ENCODE measurements at regions not wholly inside any gene's neighbourhood (a gene's known extent, or its start where the extent isn't known, plus 50 kb on each side); places are given as distances from the start of the nearest gene placed in this dataset.

DNA sequence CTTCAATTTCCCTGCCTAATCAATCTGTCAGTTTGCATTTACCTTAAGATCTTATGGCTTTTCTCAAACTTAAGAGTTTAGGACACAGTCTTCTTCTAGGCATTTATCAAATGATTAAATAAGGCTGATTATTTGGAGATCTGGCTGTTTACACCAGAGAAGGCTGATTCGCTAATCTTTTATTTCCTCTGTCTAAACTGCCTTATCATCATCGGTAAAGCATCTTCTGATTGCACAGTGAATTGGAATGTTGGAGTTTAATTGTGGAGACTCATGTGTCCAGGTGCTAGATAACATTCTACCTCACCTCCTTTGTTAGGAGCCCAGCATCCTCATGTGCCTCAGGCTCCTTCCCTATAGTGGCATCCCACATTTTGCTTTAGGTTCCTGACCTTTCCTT is 100.3 kb upstream of the DDIT4L start:
- Mint-ChIP-seq H3K9me3 (no peaks in the 10 kb centered on the region), H3K4me1 (no peaks in the 10 kb centered on the region), H3K27me3 (no peaks in the 10 kb centered on the region), H3K27ac (no peak overlapping the region), H3K36me3 (no peaks in the 10 kb centered on the region), H3K4me3 (no peak overlapping the region)
- DNase-seq = no peak
- no peak for ATAC-seq (replicated peaks)

DNA sequence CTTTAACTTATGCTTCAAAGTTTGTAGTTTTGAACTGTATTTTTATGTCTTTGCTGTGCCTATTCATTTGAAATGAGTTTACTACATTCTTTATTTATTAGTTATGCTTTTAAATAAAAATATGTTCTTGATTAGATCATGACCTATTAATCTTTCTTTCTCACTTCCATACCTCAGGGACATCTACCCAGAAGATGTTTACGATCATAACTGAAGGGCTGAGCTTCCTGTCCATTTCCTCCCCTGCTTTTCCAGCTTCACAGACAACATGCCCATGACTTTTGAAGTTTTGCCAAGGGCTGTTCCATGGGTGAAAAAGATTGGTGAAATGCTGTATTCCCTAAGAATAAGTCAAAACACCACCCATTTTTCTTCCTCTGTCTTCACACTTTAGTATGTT is 99.7 kb upstream of the DDIT4L start:
- Mint-ChIP-seq H3K4me3 (no peak overlapping the region), H3K27ac (no peak overlapping the region), H3K4me1 (no peaks in the 10 kb centered on the region), H3K9me3 (no peaks in the 10 kb centered on the region), H3K27me3 (no peaks in the 10 kb centered on the region), H3K36me3 (no peaks in the 10 kb centered on the region)
- ATAC-seq (replicated peaks) (no peak), DNase-seq (no peak)

DNA sequence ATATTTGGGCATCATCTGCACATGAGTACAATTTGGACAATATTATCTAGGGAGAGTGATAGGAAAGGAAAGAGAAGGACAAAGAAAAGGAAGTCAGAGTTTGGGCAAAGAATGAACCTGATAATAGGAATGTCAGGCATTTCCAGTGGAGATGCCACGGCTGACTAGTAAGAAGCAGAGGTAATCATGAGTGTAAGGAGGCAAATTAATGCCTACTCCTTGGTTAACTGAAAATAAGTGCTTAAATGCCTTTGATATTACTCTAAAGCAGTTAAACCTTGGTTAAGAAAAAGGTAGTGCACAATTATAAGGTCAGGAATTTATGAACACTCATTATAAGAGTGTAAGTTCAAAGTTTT is 99.2 kb upstream of the DDIT4L start:
- DNase-seq (no peak), ATAC-seq (replicated peaks) (no peak)
- H3K36me3 Mint-ChIP-seq = no peaks in the 10 kb centered on the region
- H3K4me3 Mint-ChIP-seq = no peak overlapping the region
- H3K27me3 Mint-ChIP-seq = no peaks in the 10 kb centered on the region
- H3K27ac Mint-ChIP-seq = no peak overlapping the region
- H3K4me1 Mint-ChIP-seq = no peaks in the 10 kb centered on the region
- no peaks in the 10 kb centered on the region for H3K9me3 Mint-ChIP-seq

DNA sequence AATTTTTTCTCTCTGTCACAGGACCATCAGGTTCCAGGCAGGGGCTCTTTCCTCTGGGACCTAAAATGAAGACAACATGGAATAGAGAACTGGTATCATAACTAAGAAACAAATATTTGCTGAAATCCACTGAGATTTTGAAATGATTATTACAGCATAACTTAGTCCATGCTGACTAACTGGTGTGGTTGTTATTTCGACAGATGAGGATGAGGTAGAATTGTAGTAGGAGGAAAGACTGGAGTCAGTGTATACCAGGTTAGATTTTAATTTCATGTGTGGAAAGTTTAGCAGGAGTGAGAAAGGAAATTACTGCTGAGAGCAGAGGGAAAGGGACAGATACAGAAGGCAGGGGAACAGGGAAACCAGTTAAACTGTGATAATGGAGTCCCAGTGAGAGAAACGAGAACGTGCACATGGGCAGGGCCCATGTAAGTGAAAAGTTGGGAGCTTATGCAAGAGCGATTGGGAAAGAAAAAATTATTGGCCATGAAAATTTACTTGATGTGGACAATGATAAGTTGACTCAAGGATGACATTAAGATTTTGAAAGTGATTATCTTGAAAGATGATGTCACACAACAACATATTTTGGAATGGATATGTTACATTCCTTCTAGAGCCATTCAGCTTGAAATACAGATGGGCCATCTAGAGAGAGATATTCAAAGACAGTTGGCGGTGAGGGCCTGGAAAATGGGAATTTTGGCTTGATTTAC is 98.7 kb upstream of the DDIT4L start:
- Mint-ChIP-seq H3K27me3 (peaks cover 0 to under 1% of the 10 kb centered on the region in 2 donors), H3K9me3 (no peaks in the 10 kb centered on the region), H3K4me3 (no peak overlapping the region), H3K36me3 (no peaks in the 10 kb centered on the region), H3K4me1 (no peaks in the 10 kb centered on the region), H3K27ac (no peak overlapping the region)
- no peak for ATAC-seq (replicated peaks)
- DNase-seq = no peak

DNA sequence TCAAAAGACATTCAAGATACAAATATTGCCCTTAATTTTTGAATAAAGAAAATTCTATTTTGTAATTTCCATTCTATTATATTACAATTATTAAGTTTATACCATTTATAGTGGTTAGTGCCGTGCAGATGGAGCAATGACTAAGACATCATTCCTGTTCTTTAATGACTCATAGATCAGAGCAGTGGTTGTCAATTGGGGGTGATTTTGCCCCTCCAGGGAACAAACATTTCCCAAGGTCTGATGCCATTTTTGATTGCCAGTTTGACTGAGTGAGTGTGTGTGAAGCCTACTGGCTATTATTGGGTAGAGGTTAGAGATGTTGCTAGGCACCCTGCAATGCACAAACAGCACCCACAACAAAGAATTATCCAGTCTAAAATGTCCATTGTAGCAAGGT is 97.9 kb upstream of the DDIT4L start:
- ATAC-seq (replicated peaks) (no peak), DNase-seq (no peak)
- Mint-ChIP-seq H3K4me1 (no peaks in the 10 kb centered on the region), H3K4me3 (no peak overlapping the region), H3K27me3 (peaks cover 0 to 4% of the 10 kb centered on the region in 2 donors), H3K36me3 (no peaks in the 10 kb centered on the region), H3K9me3 (no peaks in the 10 kb centered on the region), H3K27ac (no peak overlapping the region)

DNA sequence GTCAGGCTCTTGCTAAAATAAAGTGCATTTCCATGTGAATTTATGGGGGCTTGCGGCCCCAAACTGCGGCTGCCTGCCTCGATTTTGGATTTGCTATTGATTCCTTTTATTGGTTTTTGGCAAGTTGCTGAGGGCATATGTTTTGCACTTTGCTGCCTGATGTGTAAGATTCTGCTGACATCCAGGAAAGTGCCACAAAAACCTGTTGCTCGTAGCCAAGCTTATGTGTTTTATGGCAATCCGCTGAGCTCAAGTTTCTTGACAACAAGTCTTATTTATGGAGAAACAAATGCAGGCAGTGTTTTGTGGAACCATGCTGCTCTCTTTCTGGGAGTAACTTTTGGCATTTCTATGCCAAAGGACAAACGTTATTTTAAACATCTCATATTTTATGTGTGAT is 97.3 kb upstream of the DDIT4L start:
- ATAC-seq (replicated peaks) = no peak

DNA sequence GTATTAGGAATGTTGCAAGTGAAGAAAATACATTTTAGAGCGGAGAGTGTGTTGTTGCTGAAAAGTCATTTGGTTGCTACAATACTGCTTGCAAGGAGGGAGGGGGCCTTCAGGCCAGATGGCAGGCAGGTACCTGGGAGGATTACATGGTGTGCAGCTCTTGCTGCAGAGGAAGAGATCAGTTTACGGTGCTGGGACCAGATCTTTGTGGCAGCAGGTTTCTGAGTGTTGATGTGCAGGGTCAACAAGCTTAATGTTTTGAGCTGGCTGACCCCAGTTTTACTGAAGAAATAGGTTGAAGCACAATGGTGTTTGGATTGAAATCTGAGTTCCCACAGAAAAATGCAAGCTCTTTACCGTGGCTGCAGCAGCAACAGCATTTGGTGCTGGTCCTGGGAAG is 96.4 kb upstream of the DDIT4L start:
- Mint-ChIP-seq H3K27me3 (peaks cover 0 to 4% of the 10 kb centered on the region in 2 donors), H3K9me3 (no peaks in the 10 kb centered on the region), H3K36me3 (no peaks in the 10 kb centered on the region), H3K4me1 (no peaks in the 10 kb centered on the region), H3K4me3 (no peak overlapping the region), H3K27ac (no peak overlapping the region)
- DNase-seq = no peak
- no peak for ATAC-seq (replicated peaks)

More for the DNA sequence above, 97.3 kb upstream of the DDIT4L start:
- Mint-ChIP-seq H3K27me3 (peaks cover 0 to 4% of the 10 kb centered on the region in 2 donors), H3K27ac (no peak overlapping the region), H3K9me3 (no peaks in the 10 kb centered on the region), H3K4me3 (no peak overlapping the region), H3K4me1 (no peaks in the 10 kb centered on the region), H3K36me3 (no peaks in the 10 kb centered on the region)
- DNase-seq = no peak

DNA sequence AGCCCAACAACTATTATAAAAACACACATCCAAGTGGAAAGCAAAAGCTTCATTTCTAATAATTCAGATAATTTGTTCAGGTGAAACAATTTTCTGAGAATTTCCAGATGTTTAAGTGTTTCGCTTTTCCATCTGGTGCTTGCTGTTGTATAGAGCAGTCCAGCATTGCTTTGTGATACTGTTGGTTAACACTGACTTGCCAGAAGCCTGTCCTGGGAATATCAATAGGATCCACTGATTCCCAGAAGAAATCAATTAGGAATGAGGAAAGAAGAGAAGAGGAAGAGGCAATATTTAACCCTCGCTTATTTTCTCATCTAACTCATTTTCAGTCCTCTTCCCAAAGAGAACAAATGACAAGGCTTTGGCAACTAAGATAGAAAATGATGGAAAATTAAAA is 94.9 kb upstream of the DDIT4L start:
- Mint-ChIP-seq H3K27ac (no peak overlapping the region), H3K36me3 (no peaks in the 10 kb centered on the region), H3K9me3 (no peaks in the 10 kb centered on the region), H3K27me3 (peaks cover 0 to 4% of the 10 kb centered on the region in 2 donors), H3K4me3 (no peak overlapping the region), H3K4me1 (no peaks in the 10 kb centered on the region)
- ATAC-seq (replicated peaks) (no peak), DNase-seq (no peak)

DNA sequence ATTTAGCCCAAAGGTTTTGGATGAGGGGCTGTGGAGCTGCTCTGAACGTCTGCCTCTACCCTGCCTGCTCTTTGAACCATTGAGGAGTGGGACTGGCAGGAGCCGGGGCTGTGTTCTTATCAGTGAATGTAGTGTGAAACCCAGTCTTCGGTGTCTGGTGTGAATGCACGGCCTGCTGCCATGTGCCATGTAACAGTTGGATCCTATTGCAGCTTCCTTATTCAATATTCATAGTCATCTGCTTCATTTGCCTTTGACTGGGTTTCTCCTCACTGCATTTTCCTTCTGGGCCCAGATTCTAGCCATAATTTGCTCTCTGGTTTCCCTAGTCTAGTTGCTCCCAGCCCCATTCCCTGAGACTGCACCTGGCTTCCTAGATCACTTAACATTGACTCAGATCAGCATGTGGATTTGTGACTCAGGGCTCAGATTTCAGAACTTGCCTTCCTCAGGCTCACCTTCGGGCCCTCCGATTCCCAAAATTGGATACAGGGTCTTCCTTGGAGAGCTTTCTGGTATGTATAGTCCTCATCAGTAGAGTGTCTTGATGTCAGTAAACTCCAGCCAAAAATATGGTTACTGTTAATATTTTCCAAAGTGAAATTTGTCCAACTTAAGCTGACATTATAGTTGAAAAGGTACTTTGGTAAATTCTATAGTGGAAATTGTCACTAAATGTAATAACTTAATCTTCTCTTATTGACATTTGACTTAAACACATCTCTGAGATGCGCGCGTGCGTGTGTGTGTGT is 94.0 kb upstream of the DDIT4L start:
- ATAC-seq (replicated peaks) (no peak), DNase-seq (no peak)
- Mint-ChIP-seq H3K4me1 (no peaks in the 10 kb centered on the region), H3K36me3 (no peaks in the 10 kb centered on the region), H3K27ac (no peak overlapping the region), H3K4me3 (no peak overlapping the region), H3K9me3 (no peaks in the 10 kb centered on the region), H3K27me3 (peaks cover 0 to 4% of the 10 kb centered on the region in 2 donors)

DNA sequence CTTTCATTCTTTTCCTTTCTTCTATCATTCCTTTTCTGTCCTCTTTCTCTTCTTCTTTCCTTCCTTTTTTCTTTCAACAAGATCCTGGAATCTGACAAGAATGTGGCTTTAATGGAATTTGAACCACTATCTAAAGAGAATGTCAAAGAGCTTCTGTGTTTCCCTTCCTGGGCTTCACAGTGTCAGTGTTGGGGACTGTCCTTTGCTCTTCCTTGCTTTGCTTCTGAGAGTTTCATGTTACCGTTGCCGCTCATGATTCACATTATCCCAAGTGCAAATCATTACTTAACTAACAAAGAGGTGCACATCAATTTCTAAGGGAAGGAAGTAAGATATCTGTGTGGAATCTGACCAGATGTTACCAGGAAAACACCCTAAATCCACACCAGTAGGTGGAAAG is 90.5 kb upstream of the DDIT4L start:
- no peak for ATAC-seq (replicated peaks)
- H3K27ac Mint-ChIP-seq = no peak overlapping the region
- H3K4me1 Mint-ChIP-seq = no peaks in the 10 kb centered on the region

DNA sequence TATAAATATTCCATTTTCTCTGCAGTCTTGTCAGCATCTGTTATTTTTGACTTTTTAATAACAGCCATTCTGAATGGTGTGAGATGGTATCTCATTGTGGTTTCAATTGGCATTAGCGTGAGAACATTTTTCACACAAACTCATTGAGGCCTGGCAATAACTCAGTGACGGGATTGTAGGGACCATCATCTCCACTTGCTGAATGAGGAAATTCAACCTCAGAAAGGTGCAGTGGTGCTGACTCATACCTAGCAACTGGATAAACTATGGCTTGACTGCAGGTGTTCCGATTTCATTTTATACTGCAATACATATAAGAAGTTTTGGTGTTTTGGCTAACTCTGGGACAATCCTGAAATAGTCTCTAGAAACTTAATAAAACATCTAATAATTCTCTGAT is 88.3 kb upstream of the DDIT4L start:
- ATAC-seq (replicated peaks) (no peak), DNase-seq (no peak)
- Mint-ChIP-seq H3K27ac (no peak overlapping the region), H3K9me3 (no peaks in the 10 kb centered on the region), H3K36me3 (no peaks in the 10 kb centered on the region), H3K27me3 (no peaks in the 10 kb centered on the region), H3K4me3 (no peak overlapping the region), H3K4me1 (no peaks in the 10 kb centered on the region)

More for the DNA sequence above, 90.5 kb upstream of the DDIT4L start:
- H3K36me3 Mint-ChIP-seq = no peaks in the 10 kb centered on the region
- no peak overlapping the region for H3K4me3 Mint-ChIP-seq
- no peak for DNase-seq
- peaks cover 0 to 4% of the 10 kb centered on the region in 2 donors for H3K27me3 Mint-ChIP-seq
- H3K9me3 Mint-ChIP-seq = no peaks in the 10 kb centered on the region

DNA sequence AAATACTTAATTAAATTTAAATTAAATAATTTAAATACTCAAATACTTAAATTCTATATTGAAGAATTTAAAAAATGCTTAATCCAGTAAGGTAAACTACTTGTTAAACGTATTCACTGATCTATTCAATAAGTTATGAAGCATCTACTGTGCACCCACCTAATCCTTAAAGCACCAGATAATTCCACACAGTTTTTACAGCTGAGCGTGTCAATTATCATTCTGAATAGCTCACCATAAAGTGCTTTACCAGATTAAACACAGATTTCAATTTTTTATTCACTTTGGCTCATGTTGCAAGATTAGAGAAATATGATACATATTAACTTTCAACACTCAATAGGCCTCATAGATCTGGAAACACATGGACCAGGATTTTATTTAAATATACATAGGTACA is 79.2 kb upstream of the DDIT4L start:
- no peak for ATAC-seq (replicated peaks)

DNA sequence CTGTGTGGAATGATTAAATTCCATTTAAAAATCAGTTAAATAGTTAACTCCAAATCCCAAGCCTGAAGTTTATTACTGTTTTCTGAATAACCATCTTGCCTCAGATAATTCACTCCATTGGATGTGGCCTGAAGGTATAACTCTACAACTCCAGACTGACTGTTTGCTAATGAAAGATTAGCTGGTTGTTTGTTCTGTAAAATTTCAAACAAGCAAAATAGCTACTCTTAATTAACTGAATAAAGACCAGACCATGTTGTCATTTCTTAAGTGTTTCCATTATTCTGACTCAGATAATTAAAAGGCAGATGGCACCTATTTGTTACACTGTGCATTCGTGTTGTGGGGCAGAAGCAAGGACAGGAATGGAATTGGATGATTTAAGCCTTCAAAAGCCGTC is 78.5 kb upstream of the DDIT4L start:
- no peak for ATAC-seq (replicated peaks)
- Mint-ChIP-seq H3K9me3 (peaks cover 7 to 8% of the 10 kb centered on the region in 2 donors), H3K27me3 (peaks cover 11 to 17% of the 10 kb centered on the region in 2 donors), H3K36me3 (no peaks in the 10 kb centered on the region), H3K4me3 (no peak overlapping the region), H3K27ac (no peak overlapping the region), H3K4me1 (no peaks in the 10 kb centered on the region)
- DNase-seq = no peak

More for the DNA sequence above, 79.2 kb upstream of the DDIT4L start:
- DNase-seq = no peak
- no peak overlapping the region for H3K27ac Mint-ChIP-seq
- H3K4me1 Mint-ChIP-seq = no peaks in the 10 kb centered on the region
- no peaks in the 10 kb centered on the region for H3K36me3 Mint-ChIP-seq
- peaks cover 4 to 8% of the 10 kb centered on the region in 2 donors for H3K9me3 Mint-ChIP-seq
- H3K4me3 Mint-ChIP-seq = no peak overlapping the region
- H3K27me3 Mint-ChIP-seq = peaks cover 11 to 17% of the 10 kb centered on the region in 2 donors

DNA sequence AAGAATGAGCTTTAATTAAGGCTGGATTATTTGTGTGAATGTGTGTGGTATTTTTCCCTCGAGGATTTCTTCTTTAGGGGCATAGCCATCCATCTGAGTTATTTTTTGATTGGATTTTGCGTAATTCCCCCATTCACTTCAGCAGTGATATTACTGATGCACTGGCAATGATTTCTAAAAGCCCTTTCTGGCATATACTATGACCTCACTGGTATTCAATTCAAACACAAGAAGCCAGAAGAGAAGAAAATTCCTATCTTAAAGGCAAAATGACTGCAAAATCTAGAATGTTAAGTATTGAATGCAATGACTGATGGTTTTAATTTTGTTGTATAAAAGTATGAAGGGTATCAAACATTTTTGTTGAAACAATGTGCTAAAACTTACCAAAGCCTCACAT is 71.1 kb upstream of the DDIT4L start:
- Mint-ChIP-seq H3K27me3 (peaks cover 7 to 9% of the 10 kb centered on the region in 2 donors), H3K9me3 (peaks cover 0 to 5% of the 10 kb centered on the region in 2 donors), H3K4me1 (peaks cover 2 to 5% of the 10 kb centered on the region in 2 donors), H3K27ac (no peak overlapping the region), H3K36me3 (no peaks in the 10 kb centered on the region), H3K4me3 (no peak overlapping the region)
- no peak for ATAC-seq (replicated peaks)
- no peak for DNase-seq

DNA sequence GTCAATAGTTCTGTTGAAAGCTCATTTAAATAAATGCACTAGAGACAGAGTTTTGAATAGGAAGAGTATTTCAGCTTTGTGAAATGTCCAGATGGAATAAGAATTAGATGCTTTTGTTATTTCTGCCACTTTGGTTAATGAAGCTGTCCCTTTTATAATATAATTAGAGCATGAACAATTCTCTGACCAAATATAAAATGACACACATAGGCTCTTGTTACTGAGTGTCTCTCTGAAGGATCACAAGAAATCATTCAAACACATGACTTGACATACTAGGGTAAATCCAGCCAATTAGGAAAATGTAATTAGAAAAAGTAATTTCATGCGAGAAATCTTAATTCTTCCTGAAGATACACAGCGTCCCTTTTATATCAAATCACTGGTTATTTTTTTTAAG is 68.4 kb upstream of the DDIT4L start:
- no peak overlapping the region for H3K4me3 Mint-ChIP-seq
- H3K9me3 Mint-ChIP-seq = no peaks in the 10 kb centered on the region
- no peaks in the 10 kb centered on the region for H3K36me3 Mint-ChIP-seq
- H3K27me3 Mint-ChIP-seq = peaks cover 0 to 4% of the 10 kb centered on the region in 2 donors
- H3K4me1 Mint-ChIP-seq = peaks cover 2 to 5% of the 10 kb centered on the region in 2 donors
- H3K27ac Mint-ChIP-seq = no peak overlapping the region
- ATAC-seq (replicated peaks) (no peak), DNase-seq (no peak)

Measured in stimulated activated naive B cell treated with anti-CD40 and anti-IgM and Interleukin-4, amounts not matched to agents 10 μg/mL and 1 μg/mL and 100 μg/mL, for 72 hours (primary cell).